ENCODE measurements at regions not wholly inside any gene's neighbourhood (a gene's known extent, or its start where the extent isn't known, plus 50 kb on each side); places are given as distances from the start of the nearest gene placed in this dataset.

DNA sequence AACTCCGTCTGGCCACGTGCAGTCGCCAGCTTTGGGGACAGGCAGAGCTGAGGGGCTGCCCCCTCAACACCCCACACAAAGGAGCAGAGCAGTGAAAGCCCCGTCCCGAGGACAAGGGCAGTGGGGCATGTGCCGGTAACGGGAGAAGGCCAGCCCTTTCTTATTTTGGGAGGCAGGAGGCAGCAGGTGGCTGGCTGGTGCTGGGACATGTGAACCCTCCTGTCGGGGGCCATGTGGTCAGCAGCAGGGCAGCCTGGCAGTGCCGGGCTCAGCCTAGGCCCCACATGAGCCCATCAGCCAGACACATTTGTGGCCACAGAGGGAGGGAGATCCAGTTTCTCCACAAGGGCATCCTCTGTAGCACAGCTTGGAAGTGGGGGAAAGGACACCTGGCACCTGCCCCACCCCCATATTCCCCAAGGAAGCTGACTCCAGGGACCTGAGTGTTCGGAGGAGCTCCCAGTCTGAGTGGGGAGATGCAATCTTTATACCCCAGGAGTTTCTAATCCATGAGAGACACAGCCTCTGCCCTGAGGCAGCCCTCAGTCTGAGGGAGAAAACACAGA lies 137.6 kb downstream of the MRPL14 start:
- Histone ChIP-seq H3K4me3 (ENCODE audit: low read length) (no peak overlapping the region), H3K27ac (ENCODE audit: low read length) (no peak overlapping the region), H3K36me3 (ENCODE audit: insufficient read depth, low read depth, low read length) (no peaks in the 10 kb centered on the region), H3K9me3 (ENCODE audit: insufficient read depth, low read depth, low read length) (no peaks in the 10 kb centered on the region), H3K9ac (ENCODE audit: low read depth, low read length) (no peak overlapping the region), H3K4me1 (ENCODE audit: insufficient read depth, low read length) (peaks cover 6% of the 10 kb centered on the region), H3K27me3 (ENCODE audit: insufficient read depth, low read length) (no peaks in the 10 kb centered on the region; the same call in 1 of the 2 replicates)

- Histone ChIP-seq H3K9me3 (ENCODE audit: insufficient read depth, low read depth, low read length) (no peaks in the 10 kb centered on the region), H3K4me1 (ENCODE audit: insufficient read depth, low read length) (peaks cover under 1% of the 10 kb centered on the region; the same call in 1 of the 2 replicates), H3K4me3 (ENCODE audit: low read length) (no peak overlapping the region), H3K27me3 (ENCODE audit: insufficient read depth, low read length) (no peaks in the 10 kb centered on the region; the same call in 1 of the 2 replicates), H3K36me3 (ENCODE audit: insufficient read depth, low read depth, low read length) (no peaks in the 10 kb centered on the region), H3K9ac (ENCODE audit: low read depth, low read length) (no peak overlapping the region), H3K27ac (ENCODE audit: low read length) (no peak overlapping the region)
Measured at GRCh38 chr6:43988801-43989200, 138.5 kb downstream of the MRPL14 start.

DNA sequence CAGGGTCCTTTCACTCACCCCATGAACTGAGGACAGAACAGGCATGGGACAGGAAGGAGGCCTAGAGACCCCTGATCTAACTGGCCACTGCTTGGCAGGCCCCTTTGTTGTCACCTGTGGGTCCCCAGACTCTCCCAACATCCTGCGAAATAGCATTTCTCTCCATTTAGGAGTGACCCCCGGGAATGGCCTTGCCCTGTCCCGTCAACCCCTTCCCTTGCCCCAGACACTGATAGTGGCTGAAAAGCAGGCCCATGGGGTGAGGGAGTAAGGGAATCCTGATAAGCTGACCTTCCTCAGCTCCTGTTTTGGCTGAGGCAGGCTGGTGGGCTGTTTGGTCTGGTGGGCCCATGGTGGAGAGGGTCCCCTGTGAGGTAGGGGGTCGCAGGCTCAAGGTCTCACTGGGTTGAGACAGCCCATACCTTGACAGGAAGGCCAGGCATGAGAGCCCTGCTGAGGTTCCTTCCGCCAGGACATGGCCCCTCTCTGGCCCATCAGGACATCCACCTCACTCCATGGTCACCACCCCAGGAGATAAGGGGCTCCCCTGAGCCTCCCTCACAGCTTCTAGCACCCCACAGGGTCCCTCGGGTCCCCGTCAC lies 139.3 kb downstream of the MRPL14 start:
- H3K27ac ChIP-seq (ENCODE audit: low read length) = no peak overlapping the region
- H3K4me1 ChIP-seq (ENCODE audit: insufficient read depth, low read length) = no peaks in the 10 kb centered on the region
- H3K9ac ChIP-seq (ENCODE audit: low read depth, low read length) = no peak overlapping the region
- no peaks in the 10 kb centered on the region for H3K9me3 ChIP-seq (ENCODE audit: insufficient read depth, low read depth, low read length)
- no peaks in the 10 kb centered on the region; the same call in 1 of the 2 replicates for H3K27me3 ChIP-seq (ENCODE audit: insufficient read depth, low read length)
- no peak overlapping the region for H3K4me3 ChIP-seq (ENCODE audit: low read length)
- no peaks in the 10 kb centered on the region for H3K36me3 ChIP-seq (ENCODE audit: insufficient read depth, low read depth, low read length)

GRCh38 chr6:43986177-43986825 lies 141.0 kb downstream of the MRPL14 start:
- Histone ChIP-seq H3K36me3 (ENCODE audit: insufficient read depth, low read depth, low read length) (no peaks in the 10 kb centered on the region), H3K4me3 (ENCODE audit: low read length) (no peak overlapping the region), H3K9me3 (ENCODE audit: insufficient read depth, low read depth, low read length) (no peaks in the 10 kb centered on the region), H3K9ac (ENCODE audit: low read depth, low read length) (no peak overlapping the region), H3K4me1 (ENCODE audit: insufficient read depth, low read length) (no peaks in the 10 kb centered on the region), H3K27me3 (ENCODE audit: insufficient read depth, low read length) (no peaks in the 10 kb centered on the region; the same call in 1 of the 2 replicates), H3K27ac (ENCODE audit: low read length) (no peak overlapping the region)

DNA sequence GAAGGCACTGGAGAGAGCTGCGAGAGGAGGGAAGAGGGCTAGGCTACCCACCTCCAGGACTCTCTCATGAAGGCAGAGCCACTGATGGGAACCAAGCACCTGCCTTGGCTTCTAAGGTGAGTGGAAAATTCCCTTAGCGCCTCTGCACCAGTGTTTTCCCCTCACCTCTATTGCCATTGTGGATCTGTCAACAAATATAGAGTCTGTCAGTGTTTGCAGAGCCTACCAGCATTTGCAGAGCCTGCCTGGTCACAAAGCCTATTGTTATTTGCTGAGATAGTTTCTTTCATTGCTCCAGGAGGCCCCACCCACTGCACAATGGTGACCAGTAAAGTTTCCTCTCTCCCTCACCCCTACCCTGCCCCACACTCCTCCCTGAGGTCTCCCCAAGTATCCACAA lies 141.9 kb downstream of the MRPL14 start:
- Histone ChIP-seq H3K9me3 (ENCODE audit: insufficient read depth, low read depth, low read length) (no peaks in the 10 kb centered on the region), H3K36me3 (ENCODE audit: insufficient read depth, low read depth, low read length) (no peaks in the 10 kb centered on the region), H3K27me3 (ENCODE audit: insufficient read depth, low read length) (no peaks in the 10 kb centered on the region; the same call in 1 of the 2 replicates), H3K4me1 (ENCODE audit: insufficient read depth, low read length) (no peaks in the 10 kb centered on the region), H3K4me3 (ENCODE audit: low read length) (no peak overlapping the region), H3K9ac (ENCODE audit: low read depth, low read length) (no peak overlapping the region), H3K27ac (ENCODE audit: low read length) (no peak overlapping the region)

DNA sequence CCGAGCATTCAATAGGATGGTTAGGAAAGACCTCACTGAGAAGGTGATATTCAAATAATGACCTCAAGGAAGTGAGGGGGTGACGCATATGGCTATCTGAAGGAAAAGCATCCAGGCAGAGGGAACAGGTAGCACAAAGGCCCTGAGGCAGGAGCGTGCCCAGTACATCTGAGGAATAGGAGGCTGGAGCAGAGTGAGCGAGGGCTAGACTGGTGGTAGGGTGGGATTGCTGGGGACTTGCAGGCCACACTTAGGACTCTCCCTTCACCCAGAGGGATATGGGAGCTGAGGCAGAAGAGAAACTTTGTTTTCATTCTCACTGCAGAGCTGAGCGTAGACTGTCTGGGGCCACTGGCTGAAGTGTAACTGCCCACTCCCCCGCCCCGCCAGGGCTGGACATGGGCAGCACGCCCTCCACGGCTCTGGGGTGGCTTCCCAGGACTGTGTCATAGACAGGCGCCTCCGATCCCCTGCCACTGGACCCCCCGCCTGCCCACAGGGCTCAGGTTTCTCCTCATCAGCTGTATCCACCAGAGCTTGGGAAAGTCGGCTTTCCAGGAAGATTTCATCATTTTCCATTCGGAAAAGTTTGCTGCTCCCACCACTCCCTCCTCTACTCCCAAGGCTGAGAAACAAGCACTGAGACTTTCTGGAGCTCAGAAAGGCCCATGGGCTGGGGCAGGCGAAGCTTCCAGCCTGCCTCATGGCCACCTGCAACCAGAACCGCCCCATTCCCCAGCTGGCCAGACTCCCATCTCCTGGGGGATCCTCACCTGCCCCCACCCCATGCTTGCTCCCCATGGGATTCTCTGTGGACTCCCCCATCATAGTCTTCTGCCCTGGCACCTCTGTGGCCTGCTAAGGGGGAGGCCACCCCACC lies 142.6 kb downstream of the MRPL14 start:
- Histone ChIP-seq H3K27ac (ENCODE audit: low read length) (no peak overlapping the region), H3K9me3 (ENCODE audit: insufficient read depth, low read depth, low read length) (no peaks in the 10 kb centered on the region), H3K36me3 (ENCODE audit: insufficient read depth, low read depth, low read length) (no peaks in the 10 kb centered on the region), H3K27me3 (ENCODE audit: insufficient read depth, low read length) (no peaks in the 10 kb centered on the region; the same call in 1 of the 2 replicates), H3K4me1 (ENCODE audit: insufficient read depth, low read length) (no peaks in the 10 kb centered on the region), H3K9ac (ENCODE audit: low read depth, low read length) (no peak overlapping the region), H3K4me3 (ENCODE audit: low read length) (no peak overlapping the region)

DNA sequence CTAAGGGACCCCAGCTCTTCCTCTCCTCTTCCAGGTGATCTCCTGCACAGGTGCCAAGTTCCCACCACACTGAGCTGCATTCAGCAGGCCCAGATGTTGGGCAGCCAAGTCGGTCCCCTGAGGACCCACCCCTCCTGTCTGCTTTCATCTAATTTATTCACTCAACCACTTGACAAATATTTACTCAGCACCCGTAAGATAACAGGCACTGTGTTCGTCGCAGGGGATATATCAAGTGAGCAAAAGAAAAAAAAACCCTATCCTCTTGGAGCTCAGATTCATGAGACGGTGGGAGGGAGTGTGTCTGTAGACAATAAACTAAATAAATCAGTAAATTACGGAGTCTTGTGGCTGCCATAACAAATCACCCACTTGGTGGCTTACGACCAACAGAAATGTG lies 143.6 kb downstream of the MRPL14 start:
- Histone ChIP-seq H3K27me3 (ENCODE audit: insufficient read depth, low read length) (no peaks in the 10 kb centered on the region; the same call in 1 of the 2 replicates), H3K36me3 (ENCODE audit: insufficient read depth, low read depth, low read length) (no peaks in the 10 kb centered on the region), H3K4me1 (ENCODE audit: insufficient read depth, low read length) (no peaks in the 10 kb centered on the region), H3K9ac (ENCODE audit: low read depth, low read length) (no peak overlapping the region), H3K4me3 (ENCODE audit: low read length) (no peak overlapping the region), H3K9me3 (ENCODE audit: insufficient read depth, low read depth, low read length) (no peaks in the 10 kb centered on the region), H3K27ac (ENCODE audit: low read length) (no peak overlapping the region)

DNA sequence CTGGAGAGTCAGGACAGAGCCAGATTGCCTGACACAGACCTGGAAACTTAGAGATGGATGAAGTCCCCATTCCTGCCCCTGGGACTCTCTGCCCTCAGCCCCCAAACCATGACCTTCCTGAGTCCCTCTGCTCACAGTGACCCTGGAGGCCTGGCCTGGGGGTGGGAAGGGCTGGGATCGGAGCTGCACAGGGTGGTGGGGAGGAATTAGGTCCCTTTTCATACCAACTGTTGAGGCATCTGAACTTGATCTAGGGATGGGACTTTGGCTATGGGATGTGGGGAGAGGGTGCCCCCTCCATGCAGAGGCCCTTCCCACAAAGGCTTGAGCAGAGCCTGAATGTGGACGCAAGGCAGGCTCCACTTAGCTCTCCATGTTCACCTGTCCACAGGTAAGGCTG lies 144.1 kb downstream of the MRPL14 start:
- Histone ChIP-seq H3K36me3 (ENCODE audit: insufficient read depth, low read depth, low read length) (no peaks in the 10 kb centered on the region), H3K9me3 (ENCODE audit: insufficient read depth, low read depth, low read length) (no peaks in the 10 kb centered on the region), H3K9ac (ENCODE audit: low read depth, low read length) (no peak overlapping the region), H3K27ac (ENCODE audit: low read length) (no peak overlapping the region), H3K4me1 (ENCODE audit: insufficient read depth, low read length) (no peaks in the 10 kb centered on the region), H3K4me3 (ENCODE audit: low read length) (no peak overlapping the region), H3K27me3 (ENCODE audit: insufficient read depth, low read length) (no peaks in the 10 kb centered on the region; the same call in 1 of the 2 replicates)

DNA sequence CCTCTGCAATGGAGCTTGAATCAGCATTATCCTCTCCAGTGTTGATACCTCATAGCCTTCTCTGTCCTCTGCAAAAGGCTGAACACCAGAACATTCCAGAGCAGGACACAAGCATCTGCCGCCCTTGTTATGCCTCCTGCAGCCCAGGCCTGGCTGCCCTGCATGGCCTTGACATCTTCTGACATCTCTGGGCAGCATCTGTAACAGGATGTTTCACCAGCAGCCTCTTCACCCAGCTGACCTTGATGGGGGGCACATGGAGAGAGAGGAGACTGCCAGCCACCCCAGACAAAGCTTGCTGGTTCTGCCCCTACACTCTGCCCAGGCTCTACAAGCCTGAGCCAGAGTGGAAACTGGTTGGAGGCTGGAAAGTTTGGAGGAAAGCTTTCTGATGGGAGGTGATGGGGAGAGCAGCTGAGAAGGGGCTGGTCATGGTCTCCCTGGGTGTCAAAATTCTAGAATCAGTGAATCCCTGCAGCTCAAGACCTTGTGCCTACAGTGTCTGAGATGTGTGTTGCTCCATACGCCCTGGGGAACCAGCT lies 145.1 kb downstream of the MRPL14 start:
- Histone ChIP-seq H3K9ac (ENCODE audit: low read depth, low read length) (no peak overlapping the region), H3K27ac (ENCODE audit: low read length) (no peak overlapping the region), H3K9me3 (ENCODE audit: insufficient read depth, low read depth, low read length) (no peaks in the 10 kb centered on the region), H3K36me3 (ENCODE audit: insufficient read depth, low read depth, low read length) (no peaks in the 10 kb centered on the region), H3K4me3 (ENCODE audit: low read length) (no peak overlapping the region), H3K4me1 (ENCODE audit: insufficient read depth, low read length) (no peaks in the 10 kb centered on the region), H3K27me3 (ENCODE audit: insufficient read depth, low read length) (no peaks in the 10 kb centered on the region; the same call in 1 of the 2 replicates)

DNA sequence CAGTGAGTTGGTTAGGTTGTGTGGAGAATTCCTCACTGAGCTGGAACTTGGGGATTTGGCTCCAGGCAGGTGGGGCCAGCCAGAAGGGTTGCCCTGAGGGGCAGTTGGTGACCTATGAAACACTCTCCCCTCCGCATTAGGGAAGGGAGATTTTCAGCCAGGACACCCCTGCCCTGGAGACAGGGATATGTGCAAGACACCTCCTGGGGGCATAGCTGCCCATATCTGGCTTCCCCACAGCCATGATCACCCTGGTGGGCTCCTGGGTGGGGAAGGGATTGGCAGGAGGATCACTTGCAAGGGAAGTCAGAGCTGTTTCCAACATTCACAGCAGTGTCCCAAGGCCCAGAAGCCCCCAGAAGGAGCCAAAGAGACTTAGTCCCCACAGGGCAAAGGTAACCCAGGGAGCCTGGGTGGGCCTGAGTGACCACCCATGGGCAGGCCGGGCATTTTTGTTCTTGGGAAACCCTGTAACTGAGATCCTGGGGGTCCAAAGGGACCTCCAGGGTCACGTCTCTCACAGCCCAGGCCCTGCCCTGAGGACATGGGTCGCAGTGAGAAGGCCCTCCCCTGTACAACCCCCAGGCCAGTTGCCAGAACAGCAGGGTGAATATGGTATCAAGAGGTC lies 145.8 kb downstream of the MRPL14 start:
- H3K27me3 ChIP-seq (ENCODE audit: insufficient read depth, low read length) = no peaks in the 10 kb centered on the region; the same call in 1 of the 2 replicates
- H3K36me3 ChIP-seq (ENCODE audit: insufficient read depth, low read depth, low read length) = no peaks in the 10 kb centered on the region
- no peak overlapping the region for H3K9ac ChIP-seq (ENCODE audit: low read depth, low read length)
- no peaks in the 10 kb centered on the region for H3K4me1 ChIP-seq (ENCODE audit: insufficient read depth, low read length)
- no peaks in the 10 kb centered on the region for H3K9me3 ChIP-seq (ENCODE audit: insufficient read depth, low read depth, low read length)
- no peak overlapping the region for H3K4me3 ChIP-seq (ENCODE audit: low read length)
- H3K27ac ChIP-seq (ENCODE audit: low read length) = no peak overlapping the region

All from iPS-20b (cell line).